SH-SY5Y (cell line): ENCODE measurements at regions not wholly inside any gene's neighbourhood (a gene's known extent, or its start where the extent isn't known, plus 50 kb on each side); places are given as distances from the start of the nearest gene placed in this dataset.

Experiments
- GATA2 ChIP-seq: IDR thresholded peaks from 2 replicates; pipeline ENCODE4 v1.6.1; 2011; ENCODE audit warnings: mild to moderate bottlenecking, low read depth, low read length
- GATA3 ChIP-seq: IDR thresholded peaks from 2 replicates; pipeline ENCODE4 v1.6.1; 2011; ENCODE audit warnings: low read depth, mild to moderate bottlenecking, low read length, moderate library complexity

DNA sequence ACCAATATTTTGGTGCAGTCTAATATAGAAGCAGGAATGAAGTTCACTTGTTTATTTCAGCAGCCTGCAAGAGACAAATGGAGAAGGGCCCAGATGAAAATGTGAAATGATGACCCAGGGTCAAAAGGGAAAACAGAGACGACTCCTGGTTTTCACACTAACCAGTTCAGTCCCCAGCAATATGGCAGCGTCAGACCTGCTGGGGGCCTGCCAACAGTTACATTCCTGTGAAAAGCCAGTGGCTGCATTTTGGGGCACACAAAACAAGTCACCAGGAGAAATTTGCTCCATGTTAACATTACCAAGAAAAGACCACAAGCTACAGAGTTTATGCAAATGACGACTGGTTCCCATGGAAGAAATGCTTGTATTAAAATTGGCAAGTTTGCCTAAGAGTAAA, 80.2 kb downstream of the CCDC34 start:
- no peak for TF ChIP-seq GATA2
- no peak for TF ChIP-seq GATA3
